Choroid plexus epithelial cell (primary cell): ENCODE measurements at regions not wholly inside any gene's neighbourhood (a gene's known extent, or its start where the extent isn't known, plus 50 kb on each side); places are given as distances from the start of the nearest gene placed in this dataset.

Source experiments
- DNase-seq: peaks from one replicate; pipeline ENCODE4 v3.0.0-alpha.2; 2010; ENCODE audit warnings: low read depth
- H3K4me3 ChIP-seq: 2 replicates; pipeline ENCODE4 v1.5.1; 2011; ENCODE audit warnings: low read depth, mild to moderate bottlenecking, control low read depth, low read length, moderate library complexity
- CTCF ChIP-seq: conservative IDR thresholded peaks from 2 replicates; pipeline ENCODE4 v1.5.1; 2011; ENCODE audit warnings: low read depth, mild to moderate bottlenecking, control low read depth, inconsistent platforms, low read length, moderate library complexity

- H3K4me3 ChIP-seq, result no peak overlapping the region
- no peak for TF ChIP-seq CTCF
- no peak for DNase-seq
Observed at GRCh38 chr13:22135446-22135845, 464.6 kb downstream of the FGF9 start.

GRCh38 chr13:22137361-22138050, 466.6 kb downstream of the FGF9 start:
- TF ChIP-seq CTCF, result no peak
- DNase-seq, result no peak

GRCh38 chr13:22138947-22139346, 468.1 kb downstream of the FGF9 start:
- no peak for DNase-seq
- H3K4me3 ChIP-seq, result no peak overlapping the region
- TF ChIP-seq CTCF, result no peak

More at GRCh38 chr13:22137361-22138050, 466.6 kb downstream of the FGF9 start:
- no peak overlapping the region for H3K4me3 ChIP-seq

GRCh38 chr13:22141716-22142115, 470.8 kb downstream of the FGF9 start:
- TF ChIP-seq CTCF, result no peak
- DNase-seq, result no peak
- H3K4me3 ChIP-seq, result no peak overlapping the region

GRCh38 chr13:22143671-22144070, 472.8 kb downstream of the FGF9 start:
- no peak for TF ChIP-seq CTCF
- no peak for DNase-seq
- no peak overlapping the region for H3K4me3 ChIP-seq

- TF ChIP-seq CTCF, result no peak
- no peak overlapping the region for H3K4me3 ChIP-seq
- DNase-seq, result no peak
Observed at GRCh38 chr13:22144806-22145205, 473.9 kb downstream of the FGF9 start.

- no peak for DNase-seq
- TF ChIP-seq CTCF, result no peak
- H3K4me3 ChIP-seq, result no peak overlapping the region
Observed at GRCh38 chr13:22148187-22148586, 477.3 kb downstream of the FGF9 start.
